Stomach (tissue), 4 donors: ENCODE measurements at regions not wholly inside any gene's neighbourhood (a gene's known extent, or its start where the extent isn't known, plus 50 kb on each side); places are given as distances from the start of the nearest gene placed in this dataset.

Experiments
- CTCF ChIP-seq, 7 experiments: fragments of 450-650 bp in 4 of 7; fragments of 200-600 bp in 3 of 7; sonication (generic) in 3 of 7; IDR thresholded peaks; one replicate each; pipeline ENCODE4 v1.5.1; 2016 to 2019; ENCODE audit warnings: antibody characterized with exemption in 7 of 7, control low read depth in 2 of 7, mild to moderate bottlenecking in 1 of 7
- POLR2A ChIP-seq, 4 donors: fragments of 450-650 bp; IDR thresholded peaks; one replicate each; pipeline ENCODE4 v1.6.1; 2016; ENCODE audit warnings: antibody characterized with exemption in 4 of 4, control low read depth in 2 of 4, mild to moderate bottlenecking in 1 of 4, moderate library complexity in 1 of 4
- POLR2AphosphoS5 ChIP-seq, 3 donors: sonication (generic); formaldehyde crosslinking; IDR thresholded peaks; one replicate each; pipeline ENCODE4 v1.6.1; 2016; ENCODE audit warnings: antibody characterized with exemption in 3 of 3

GRCh38 chr4:179831274-179831673, 2389.0 kb upstream of the AGA start:
- TF ChIP-seq CTCF (IDR thresholded peaks at IDR 0.05) (no peak), POLR2A (IDR thresholded peaks at IDR 0.05) (no peak), POLR2AphosphoS5 (IDR thresholded peaks at IDR 0.05) (no peak)
